HG03354 (cell line): ENCODE measurements at regions not wholly inside any gene's neighbourhood (a gene's known extent, or its start where the extent isn't known, plus 50 kb on each side); places are given as distances from the start of the nearest gene placed in this dataset.

ENCODE experiments used
- ATAC-seq: cut with Tn5 transposase; IDR thresholded peaks from one replicate; pipeline ENCODE4 v1.9.1; 2021; ENCODE audit warnings: mild to moderate bottlenecking; ENCODE audit not compliant: unreplicated experiment, poor library complexity, severe bottlenecking

DNA sequence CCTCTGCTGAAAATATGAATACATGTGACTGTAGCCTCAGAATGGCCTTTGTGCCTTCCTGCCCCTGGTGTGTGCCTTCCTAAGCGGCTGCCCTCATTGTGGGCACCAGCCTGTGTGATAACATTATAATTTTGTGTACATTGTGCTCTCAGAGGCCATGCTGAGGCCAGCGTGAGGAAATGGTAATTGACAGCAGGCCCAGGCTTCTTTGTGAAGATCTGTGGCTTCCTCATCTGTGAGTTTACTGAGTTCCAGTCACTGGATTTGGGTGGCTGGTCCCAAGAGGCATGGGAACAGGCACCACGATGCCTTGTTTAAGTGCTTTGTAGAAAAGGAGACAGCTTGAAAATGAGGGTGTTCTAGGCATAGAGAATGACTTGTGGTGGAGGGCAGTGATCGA lies 389.3 kb downstream of the OMA1 start:
- no peak for ATAC-seq

DNA sequence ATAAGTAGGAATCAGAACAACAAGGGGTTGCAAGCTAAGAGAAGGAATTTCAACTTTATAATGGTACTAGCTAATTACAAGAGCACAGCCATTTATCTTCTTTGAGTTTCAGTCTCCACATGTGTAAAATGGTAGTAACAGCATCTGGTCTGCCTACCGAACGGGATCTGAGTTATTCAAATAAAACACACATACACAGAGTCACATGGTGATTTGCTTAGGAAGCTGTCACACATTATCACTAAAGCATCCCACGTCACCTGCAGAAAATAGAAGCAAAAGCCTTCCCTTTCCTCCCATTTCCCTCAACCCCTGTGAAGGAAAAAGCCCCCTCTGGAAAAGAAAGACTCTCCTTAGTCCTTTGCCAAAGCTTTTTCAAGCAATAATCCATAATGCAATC lies 389.7 kb downstream of the OMA1 start:
- ATAC-seq, result no peak

DNA sequence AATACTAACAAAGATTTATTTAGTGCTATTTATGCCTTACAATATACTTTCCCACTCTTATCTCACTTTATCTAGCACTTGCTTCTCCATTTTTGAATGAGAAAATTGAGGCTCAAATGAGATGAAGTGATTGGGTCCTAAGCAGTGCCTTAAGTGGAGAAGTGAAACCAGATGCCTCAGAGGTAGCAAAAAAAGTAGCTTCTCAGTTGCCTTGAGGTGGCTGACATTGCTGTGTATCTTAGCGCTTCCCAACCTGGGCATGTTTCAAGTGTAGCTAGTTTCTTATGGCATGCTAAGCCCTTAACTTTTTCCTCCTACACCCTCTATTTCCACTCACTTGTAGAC lies 390.4 kb downstream of the OMA1 start:
- no peak for ATAC-seq

DNA sequence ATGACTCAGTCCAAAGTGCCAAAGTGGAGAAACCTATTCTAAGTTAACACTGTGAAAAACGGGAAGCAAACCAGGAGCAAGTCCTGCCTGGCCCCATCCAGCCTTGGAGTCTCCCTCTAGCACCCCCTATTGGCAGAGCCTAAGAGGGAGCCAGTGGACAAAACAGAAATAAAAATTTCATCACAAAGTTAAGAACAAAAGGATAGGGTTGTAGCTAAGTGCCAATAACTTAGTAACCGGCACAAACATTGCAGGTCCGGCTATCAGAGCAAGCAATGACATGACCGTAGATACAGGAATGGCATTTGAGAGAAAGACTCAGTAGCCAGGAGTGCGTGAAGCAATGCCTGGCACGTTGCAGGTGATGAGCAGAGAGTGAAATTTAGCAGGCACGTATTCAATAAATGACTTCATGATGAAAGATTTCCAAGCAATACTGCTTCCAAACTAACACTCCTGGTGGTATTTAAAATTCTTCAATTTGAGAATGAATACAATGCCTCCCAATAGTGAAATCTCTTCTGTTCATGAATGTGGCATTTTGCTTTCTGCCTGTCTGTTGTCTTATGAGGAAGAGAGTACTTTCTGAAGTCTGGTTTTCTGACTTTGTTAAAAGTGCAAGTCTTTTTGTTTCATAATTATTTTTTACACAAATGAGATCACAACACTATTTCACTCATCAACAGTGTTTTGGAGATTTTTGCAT lies 391.0 kb downstream of the OMA1 start:
- ATAC-seq, result no peak

DNA sequence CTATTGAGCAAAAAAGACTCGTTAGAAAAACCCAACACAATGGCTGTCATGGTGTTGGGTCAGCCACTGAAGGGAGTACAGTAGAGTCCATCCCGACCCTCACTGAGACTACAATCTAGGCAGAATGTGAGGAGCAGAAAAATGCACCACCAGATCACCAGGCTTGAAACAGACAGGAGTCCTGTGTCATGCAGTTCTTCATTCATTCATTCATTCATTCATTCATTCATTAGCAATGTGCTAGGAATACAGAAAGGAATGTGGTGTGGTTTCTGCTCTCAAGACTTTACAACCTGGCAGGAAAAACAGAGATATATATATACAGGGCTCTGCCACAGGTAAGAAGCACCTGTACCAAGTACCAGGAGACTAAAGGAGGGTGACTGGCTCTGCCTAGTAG lies 392.3 kb downstream of the OMA1 start:
- no peak for ATAC-seq

DNA sequence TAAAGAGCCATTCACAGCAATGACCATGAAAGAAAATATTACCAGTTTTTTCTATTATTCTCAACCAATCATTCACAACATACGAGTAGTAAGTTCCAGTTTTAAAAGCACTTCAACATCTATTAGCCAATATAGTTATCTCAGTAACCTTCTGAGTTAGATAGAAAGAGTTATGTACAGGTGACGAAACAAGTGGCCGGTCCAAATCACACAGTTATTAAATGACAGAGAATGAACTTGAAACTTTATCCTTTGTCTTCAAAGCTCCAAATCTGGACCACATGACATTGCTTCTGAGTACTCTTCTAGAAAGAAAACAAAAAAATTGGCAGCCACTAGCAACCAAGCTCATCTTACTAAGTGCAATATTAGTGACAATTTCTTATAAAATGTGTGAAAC lies 393.8 kb downstream of the OMA1 start:
- no peak for ATAC-seq

DNA sequence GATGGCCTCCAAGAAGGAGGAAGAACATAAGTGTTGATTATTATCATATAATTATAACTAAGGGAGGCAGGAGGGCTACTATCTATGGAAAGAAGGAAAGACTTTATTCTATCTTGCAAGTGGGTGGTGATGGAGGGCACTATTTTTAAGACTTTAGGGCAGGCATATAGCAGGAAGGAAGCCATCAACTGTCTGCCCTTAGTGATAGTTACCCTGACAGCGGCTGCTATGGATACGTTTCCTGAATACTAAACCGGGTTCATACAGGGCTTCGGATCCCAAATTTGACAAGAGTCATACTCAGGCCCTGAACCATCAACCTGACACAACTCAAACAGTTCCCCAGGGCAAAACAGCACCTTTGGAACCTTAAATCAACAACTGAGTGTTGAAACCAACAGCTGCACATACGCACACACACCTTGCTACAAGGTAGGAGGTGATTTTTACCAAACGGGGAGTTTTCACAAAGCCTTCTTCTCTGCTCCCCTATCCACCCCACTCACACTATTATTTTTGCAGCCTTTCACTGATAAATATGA lies 397.2 kb downstream of the OMA1 start:
- no peak for ATAC-seq

DNA sequence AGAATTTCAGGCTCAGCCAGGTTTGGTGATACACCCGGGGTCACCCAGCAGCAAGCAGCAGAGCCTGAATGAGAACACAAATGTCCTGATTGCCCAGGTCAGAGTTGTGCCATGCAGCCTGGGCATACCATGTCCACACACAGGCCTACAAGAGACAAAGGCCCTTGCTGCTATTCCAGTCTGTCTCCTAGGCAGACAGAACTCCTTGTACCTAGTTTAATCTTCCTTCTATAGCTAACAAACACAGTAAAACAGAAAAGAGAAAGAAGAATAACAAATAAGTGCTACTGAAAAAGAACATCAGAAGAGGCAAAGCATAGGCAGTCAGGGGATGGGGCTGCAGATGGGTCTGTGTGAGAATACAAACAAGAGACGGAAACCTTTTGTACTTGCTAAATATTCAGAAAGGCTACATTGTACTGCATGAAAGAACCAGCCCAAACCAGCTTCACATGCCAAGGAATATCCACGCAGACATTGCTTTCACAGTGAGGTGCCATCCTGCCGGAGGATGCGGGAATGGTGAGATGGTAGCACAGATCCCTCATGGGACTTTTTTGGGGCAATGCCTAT lies 401.7 kb downstream of the OMA1 start:
- no peak for ATAC-seq

DNA sequence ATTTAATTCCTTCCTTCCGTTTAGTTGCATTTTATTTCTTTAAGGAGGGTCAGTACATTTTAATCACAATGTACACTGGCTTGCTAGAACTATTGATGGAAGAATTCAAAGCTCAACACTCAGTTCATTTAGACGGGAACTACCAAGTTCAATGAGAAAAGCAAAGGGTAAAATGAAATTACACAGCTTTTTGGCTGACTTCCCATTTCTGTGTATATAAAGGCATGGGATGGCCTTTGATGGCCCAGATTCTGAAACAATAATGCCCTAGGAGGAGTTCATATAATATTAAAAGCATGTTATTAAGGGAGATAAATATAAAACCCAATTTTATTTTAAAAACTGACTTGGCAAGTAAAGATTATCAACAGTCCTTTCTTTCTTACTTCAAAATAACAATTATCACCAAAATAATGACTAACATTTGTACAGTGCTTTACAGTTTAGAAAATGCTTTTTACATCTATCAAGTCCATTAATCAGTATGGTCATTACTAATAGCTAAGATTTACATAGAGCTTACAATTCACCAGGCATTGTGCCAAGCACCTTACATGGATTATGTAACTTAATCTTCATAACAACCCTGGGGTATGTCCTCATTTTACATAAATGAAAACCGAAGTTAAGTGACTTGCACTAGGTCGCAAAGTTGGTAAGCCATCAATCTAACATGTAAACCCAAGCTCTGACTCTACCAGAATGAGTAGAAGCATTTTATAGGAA lies 402.4 kb downstream of the OMA1 start:
- ATAC-seq, result no peak

DNA sequence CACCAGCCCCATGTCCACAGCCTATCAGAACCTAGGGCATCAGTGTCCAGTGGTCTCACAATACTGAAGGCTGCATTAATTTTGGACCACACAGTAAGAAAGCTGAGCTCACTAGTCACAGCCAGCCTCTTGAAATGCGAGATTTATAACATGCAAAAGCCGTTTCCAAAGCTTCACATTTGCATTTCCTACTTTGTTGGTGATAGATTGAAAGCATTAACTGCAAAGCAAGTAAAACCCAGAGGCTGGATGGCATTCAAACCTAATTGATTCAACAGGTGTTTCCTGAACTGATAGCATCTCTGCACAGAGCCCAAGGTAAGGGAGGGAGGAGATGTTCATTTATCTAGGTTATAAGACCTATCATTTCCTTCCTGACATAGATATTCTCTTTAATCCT lies 410.1 kb downstream of the OMA1 start:
- ATAC-seq, result no peak

DNA sequence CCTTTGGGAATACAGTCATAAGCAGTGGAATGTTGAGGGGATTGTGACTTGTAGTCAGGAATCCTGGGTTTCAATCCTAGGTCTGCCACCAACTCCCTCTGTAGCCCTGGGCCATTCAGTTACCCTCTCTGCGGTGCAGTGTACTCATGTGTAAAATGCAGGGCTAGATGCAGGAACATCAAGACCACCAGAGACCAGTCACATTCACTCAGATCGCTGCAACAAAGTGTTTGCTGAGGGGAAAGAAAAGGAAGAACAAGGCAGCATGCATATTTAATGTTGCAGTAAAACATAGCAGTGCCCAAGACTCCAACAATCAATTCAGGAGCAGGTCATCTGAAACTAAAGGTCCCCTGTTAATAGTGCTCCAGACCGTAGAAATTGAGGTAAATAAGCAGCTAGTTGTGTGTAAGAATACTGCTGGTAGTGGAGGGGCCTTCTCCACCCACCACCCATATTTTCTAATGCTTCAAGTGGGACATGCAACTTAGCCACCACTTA lies 410.7 kb downstream of the OMA1 start:
- ATAC-seq, result no peak

DNA sequence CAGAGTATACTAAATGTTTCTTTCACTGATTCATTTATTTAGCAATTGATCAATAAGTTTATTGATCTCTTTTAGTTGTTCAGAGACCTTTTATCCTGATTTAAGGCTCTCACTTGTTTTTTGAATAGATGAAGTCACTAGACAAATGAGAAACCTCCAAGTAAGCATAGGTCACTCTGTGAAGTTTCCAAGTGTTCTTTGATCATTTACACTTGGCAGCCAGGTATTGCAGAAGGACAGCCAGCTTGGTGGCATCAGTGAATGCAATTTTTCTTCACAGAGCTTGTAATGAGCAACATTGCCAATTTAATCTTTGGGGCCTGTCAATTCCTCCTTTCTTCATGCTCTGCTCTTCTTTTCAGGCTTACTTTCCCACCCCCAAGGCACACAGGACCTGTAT lies 413.0 kb downstream of the OMA1 start:
- no peak for ATAC-seq

DNA sequence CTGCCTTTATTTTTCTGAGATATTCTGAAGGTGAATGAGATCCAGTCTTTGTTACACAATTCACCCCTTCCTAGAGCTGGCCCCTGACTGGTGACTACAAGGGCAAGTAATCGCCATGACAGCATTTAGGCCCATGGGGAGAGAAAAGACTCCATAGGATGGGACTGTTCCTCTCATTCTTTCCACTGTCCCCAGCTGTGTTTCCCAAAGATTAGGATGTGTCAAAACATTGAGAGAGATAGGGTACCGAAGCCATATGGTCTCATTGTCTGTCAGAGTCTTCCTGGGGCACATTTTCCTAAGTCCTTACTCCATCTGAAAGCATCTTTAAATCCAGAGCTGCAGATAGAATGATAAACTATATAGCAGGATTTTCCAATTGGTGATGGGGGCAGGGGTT lies 423.5 kb downstream of the OMA1 start:
- ATAC-seq, result no peak

DNA sequence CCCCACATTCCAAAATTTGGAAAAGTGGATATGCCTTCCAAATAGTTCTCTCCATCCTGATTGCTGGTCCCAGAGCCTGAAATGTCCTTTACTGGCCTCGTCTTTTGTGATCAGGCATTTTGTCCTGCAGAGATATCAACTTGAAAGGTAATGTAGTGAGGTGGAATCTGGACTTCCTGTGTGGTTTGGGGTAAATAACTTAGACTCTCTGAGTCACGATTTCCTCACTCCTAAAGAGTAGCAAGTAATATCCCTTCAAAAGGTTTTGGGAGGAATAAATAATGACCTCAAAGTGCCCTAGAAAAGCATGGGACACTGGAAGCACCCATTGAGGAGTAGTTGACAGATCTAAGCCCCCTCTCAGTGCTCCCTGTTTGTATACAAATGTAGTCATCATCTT lies 426.6 kb downstream of the OMA1 start:
- no peak for ATAC-seq

DNA sequence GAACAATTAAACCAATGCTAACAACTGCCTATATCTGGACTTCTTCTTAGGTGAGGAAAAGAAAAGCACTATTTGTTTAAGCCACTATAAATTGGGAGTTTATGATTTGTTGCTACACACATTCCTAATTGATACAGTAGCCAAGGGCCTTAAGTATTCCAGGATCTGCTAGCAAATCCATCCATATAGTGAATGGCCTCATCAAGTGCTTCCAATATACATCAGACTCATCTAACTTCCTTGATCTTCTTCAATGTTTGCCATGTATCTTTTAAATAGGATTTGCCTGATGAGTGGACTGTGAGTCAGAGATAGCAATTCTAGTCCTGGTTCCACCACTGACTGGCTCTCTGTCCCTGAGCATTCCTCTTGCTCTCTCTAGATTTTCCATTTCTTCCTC lies 430.2 kb downstream of the OMA1 start:
- ATAC-seq, result no peak

DNA sequence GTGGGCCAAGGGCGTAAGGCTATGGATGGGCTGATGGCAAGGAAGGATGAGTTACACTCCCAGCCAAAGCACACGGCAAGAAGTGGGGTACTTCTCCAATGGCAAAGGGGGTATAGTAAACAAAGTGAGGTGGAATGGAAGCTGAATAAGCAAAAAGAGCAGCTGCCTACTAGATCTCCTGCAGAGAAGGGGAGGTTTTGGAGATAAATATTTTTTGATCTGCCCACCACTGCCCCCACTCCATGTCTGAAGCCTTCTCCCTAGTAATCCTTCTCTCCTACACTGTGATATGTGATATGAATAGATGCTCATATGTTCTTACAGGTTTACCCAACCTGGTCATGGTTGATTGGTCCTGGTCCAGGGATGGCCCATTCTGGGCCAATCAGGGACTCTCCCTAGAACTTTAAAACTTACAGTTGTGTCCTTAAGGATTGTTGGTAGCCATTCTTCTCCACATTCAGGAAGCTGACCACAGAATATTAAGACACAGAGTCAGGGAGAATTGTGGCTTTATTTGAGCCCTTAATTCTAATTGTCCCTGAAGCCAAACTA lies 436.8 kb downstream of the OMA1 start:
- ATAC-seq, result no peak

DNA sequence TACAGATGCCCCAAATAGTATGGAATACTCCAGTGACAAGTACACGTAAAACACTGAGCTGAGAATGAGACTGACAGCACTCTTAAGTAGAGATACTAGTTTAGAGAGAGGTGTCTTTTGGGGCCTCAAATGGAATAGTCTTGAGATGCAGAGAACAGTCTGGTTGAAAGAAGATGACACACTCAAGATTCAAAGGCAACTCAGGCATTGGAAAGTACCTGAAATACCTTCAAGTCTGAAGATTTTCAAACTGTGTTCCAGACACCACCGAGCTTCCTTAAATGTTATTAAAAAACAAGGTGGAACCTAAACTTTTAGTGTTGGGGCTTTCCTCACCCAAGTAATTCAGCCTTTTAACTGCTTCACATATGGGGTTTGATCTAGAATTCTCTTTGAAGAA lies 437.7 kb downstream of the OMA1 start:
- no peak for ATAC-seq

DNA sequence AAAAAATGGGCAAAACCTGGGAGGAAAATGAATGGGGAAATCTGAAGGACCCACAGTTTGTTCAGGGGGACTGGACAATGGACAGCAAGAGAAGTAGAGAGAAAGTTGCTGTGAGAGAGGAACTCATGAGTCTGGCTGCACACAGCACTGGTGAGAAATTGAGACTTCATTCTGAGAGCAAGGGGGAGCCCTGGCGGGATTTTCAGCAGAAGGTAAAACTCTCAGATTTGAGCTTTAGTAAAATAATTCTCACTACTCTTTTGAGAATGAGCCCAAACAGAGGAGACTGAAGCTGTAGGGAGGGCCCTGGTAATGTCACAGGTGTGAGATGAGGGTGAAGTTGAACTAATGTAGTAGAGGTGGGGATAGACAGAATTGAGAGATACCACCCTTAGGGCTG lies 438.6 kb downstream of the OMA1 start:
- no peak for ATAC-seq

DNA sequence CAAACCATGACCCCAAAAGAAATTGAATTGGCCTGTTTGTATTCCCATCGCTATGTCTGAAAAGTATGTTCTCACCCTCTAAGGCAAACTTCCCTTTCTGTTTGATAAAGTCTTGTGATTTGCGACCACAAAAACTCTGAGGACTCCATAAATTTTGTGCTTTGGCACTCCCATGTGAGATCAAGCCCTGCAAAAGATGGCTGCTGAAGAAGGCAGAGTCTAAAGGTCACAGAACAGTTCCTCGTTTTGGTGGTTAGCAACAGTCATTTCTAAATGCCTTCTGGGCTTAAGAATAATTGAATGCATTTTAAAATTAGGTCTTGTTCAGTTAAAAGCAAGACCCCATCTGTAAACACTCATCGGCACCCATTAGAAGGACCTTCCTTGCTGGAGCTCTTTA lies 441.6 kb downstream of the OMA1 start:
- ATAC-seq, result peak; percentile 89

DNA sequence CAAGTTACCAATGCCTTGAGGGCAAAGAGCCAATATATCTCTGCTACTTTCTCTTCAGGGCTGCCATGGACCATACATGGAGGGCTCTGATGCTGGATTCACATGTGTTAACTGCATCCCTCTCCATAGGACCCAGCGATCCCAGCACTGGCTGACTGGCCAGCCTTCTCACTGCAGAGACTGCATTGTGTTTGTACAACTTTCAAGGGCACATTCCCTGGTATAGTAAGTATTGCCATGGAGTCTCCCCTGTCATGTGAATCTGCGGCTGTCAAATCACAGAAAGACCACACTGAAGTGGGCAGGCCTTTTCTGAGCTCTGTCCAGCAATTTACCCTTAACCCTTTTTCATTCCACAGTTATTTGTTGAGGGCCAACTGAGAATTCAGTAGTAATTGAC lies 449.8 kb downstream of the OMA1 start:
- no peak for ATAC-seq

DNA sequence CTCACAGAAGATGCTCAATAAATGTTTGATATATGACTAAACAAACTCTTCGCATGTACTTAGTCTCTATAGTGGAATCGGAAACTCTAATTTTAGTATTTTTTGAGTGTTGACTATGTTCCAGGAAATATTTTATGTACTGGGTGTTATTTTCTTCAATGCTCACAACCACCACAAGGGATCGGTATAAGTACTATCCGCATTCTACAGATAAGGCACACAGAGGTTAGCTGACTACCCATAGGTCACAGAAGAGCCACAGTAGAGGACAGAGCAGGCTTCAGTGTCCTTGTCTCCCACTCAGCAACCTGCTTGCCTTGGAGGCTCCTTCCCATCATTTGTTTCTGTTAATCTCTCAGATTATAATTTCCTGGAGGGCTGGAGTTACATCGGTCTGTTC lies 451.3 kb downstream of the OMA1 start:
- ATAC-seq, result no peak
